GM12801 (cell line): ENCODE measurements at regions not wholly inside any gene's neighbourhood (a gene's known extent, or its start where the extent isn't known, plus 50 kb on each side); places are given as distances from the start of the nearest gene placed in this dataset.

ENCODE experiments used
- CTCF ChIP-seq: IDR thresholded peaks from one replicate; pipeline ENCODE4 v1.5.1; 2011; ENCODE audit warnings: control low read depth; ENCODE audit not compliant: insufficient read length; ENCODE audit errors: extremely low read depth

DNA sequence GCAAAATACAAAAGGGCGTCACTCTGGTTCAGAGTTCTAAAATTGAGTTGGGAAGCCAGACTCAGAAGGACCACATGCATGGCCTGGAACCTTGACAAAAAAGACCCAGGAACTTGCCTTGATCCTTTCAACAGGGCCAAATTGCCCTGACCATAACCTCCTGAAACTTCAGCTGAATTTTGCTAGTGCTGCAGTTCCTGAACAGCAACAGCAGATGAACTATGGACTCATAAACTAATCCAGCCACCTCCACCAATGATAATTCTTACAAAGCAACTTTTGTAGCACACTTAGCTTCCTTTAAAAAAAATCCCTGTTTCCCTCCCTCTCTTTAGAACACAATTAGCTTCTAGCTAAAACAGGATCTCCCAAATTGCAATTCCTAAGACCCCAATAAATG is 155.9 kb downstream of the MAT2B start:
- TF ChIP-seq CTCF: no peak

GRCh38 chr5:163670036-163670435 is 164.6 kb downstream of the MAT2B start:
- TF ChIP-seq CTCF: no peak

DNA sequence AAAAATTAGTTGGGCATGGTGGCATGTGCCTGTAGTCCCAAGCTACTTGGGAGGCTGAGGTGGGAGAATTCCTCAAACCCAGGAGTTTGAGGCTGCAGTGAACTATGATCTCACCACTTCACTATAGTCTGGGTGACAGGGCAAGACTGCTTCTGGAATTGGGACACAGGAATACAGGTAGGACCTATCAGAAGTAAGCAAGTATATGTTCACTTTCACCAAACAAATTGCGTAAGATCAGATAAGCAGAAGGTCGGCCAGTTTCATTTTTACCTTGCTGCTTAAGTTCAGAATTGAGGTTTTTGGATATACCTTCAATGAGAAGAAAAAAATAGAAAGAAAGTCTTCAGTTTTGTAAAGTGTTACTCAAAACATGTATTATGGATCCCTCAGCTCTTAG is 171.7 kb downstream of the MAT2B start:
- TF ChIP-seq CTCF: no peak

- no peak for TF ChIP-seq CTCF
Measured at GRCh38 chr5:163682234-163682633, 176.8 kb downstream of the MAT2B start.

DNA sequence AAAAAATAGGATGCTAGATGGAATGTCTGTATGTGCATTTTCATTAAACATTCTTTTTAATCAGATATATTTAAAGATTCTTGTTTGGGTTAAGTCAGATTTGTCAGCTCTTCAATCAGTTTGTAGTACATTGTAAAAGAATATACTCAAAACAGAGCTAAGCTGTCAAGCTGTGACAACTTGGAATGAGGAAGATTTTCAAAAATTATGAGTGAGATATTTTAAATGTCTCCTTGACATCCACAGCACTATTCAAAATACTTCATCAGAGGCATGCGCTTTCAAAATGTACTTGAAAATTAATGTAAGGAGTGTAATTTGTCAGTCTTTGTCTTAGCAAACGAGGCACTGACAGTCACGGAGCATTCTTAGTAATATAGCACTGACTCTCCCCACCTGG is 182.0 kb downstream of the MAT2B start:
- TF ChIP-seq CTCF: no peak

DNA sequence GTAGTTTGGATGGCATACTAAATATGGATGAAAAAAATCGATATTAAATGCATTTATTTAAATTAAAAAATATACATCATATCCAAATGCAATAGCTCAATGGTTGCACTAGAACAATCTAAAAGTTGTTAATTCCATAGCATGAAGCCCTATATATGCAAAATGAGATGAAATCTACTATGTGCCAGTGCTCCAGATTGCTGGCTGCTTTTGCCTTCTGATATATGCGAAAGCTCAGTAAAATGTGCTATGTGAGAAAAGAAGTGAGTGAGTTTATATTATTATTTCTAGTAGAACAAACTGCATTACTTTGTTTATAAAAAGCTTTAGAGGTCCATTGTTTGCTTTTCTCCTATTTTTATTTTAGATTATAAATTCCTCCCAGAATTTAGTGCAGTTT is 186.7 kb downstream of the MAT2B start:
- no peak for TF ChIP-seq CTCF

GRCh38 chr5:163695830-163696578 is 190.6 kb downstream of the MAT2B start:
- TF ChIP-seq CTCF: no peak
